HL-60 (cell line): ENCODE measurements at regions not wholly inside any gene's neighbourhood (a gene's known extent, or its start where the extent isn't known, plus 50 kb on each side); places are given as distances from the start of the nearest gene placed in this dataset.

Experiments used
- GABPA ChIP-seq: IDR thresholded peaks from 2 replicates; pipeline ENCODE4 v1.6.1; 2012; ENCODE audit warnings: low read depth
- POLR2AphosphoS5 ChIP-seq: IDR thresholded peaks from 2 replicates; pipeline ENCODE4 v1.6.1; 2012; ENCODE audit warnings: low read depth
- SPI1 ChIP-seq: IDR thresholded peaks from 2 replicates; pipeline ENCODE4 v1.6.1; 2012; ENCODE audit warnings: low read depth, mild to moderate bottlenecking, borderline replicate concordance
- TF ChIP-seq, protein P1 (sequence below): IDR thresholded peaks from one replicate; pipeline ENCODE4 v1.5.1; 2011; ENCODE audit warnings: low read length, control low read depth, inconsistent platforms; ENCODE audit not compliant: insufficient read depth
- TF ChIP-seq, protein P2 (sequence below): IDR thresholded peaks from 2 replicates; pipeline ENCODE4 v1.6.1; 2012; ENCODE audit warnings: low read depth; ENCODE audit not compliant: insufficient replicate concordance

DNA sequence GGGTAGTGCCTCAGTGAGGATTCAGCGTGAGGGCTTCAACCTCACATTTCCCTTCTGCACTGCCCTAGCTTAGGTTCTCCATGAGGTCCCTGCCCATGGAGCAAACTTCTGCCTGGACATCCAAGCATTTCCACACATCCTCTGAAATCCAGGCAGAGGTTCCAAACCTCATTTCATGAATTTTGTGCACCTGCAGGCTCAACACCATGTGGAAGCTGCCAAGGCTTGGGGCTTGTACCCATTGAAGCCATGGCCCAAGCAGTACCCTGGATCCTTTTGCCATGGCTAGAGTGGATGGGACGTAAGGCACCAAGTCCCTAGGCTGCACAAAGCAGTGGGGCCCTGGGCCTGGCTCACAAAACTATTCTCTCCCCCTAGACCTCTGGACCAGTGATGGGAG lies 877.1 kb upstream of the KLHL1 start:
- TF ChIP-seq POLR2AphosphoS5 (no peak), GABPA (no peak), SPI1 (no peak)
- TF ChIP-seq, protein P1, sequence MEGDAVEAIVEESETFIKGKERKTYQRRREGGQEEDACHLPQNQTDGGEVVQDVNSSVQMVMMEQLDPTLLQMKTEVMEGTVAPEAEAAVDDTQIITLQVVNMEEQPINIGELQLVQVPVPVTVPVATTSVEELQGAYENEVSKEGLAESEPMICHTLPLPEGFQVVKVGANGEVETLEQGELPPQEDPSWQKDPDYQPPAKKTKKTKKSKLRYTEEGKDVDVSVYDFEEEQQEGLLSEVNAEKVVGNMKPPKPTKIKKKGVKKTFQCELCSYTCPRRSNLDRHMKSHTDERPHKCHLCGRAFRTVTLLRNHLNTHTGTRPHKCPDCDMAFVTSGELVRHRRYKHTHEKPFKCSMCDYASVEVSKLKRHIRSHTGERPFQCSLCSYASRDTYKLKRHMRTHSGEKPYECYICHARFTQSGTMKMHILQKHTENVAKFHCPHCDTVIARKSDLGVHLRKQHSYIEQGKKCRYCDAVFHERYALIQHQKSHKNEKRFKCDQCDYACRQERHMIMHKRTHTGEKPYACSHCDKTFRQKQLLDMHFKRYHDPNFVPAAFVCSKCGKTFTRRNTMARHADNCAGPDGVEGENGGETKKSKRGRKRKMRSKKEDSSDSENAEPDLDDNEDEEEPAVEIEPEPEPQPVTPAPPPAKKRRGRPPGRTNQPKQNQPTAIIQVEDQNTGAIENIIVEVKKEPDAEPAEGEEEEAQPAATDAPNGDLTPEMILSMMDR: no peak
- TF ChIP-seq, protein P2, sequence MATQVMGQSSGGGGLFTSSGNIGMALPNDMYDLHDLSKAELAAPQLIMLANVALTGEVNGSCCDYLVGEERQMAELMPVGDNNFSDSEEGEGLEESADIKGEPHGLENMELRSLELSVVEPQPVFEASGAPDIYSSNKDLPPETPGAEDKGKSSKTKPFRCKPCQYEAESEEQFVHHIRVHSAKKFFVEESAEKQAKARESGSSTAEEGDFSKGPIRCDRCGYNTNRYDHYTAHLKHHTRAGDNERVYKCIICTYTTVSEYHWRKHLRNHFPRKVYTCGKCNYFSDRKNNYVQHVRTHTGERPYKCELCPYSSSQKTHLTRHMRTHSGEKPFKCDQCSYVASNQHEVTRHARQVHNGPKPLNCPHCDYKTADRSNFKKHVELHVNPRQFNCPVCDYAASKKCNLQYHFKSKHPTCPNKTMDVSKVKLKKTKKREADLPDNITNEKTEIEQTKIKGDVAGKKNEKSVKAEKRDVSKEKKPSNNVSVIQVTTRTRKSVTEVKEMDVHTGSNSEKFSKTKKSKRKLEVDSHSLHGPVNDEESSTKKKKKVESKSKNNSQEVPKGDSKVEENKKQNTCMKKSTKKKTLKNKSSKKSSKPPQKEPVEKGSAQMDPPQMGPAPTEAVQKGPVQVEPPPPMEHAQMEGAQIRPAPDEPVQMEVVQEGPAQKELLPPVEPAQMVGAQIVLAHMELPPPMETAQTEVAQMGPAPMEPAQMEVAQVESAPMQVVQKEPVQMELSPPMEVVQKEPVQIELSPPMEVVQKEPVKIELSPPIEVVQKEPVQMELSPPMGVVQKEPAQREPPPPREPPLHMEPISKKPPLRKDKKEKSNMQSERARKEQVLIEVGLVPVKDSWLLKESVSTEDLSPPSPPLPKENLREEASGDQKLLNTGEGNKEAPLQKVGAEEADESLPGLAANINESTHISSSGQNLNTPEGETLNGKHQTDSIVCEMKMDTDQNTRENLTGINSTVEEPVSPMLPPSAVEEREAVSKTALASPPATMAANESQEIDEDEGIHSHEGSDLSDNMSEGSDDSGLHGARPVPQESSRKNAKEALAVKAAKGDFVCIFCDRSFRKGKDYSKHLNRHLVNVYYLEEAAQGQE: no peak
